B cell (primary cell): ENCODE measurements at regions not wholly inside any gene's neighbourhood (a gene's known extent, or its start where the extent isn't known, plus 50 kb on each side); places are given as distances from the start of the nearest gene placed in this dataset.

Experiments
- CTCF ChIP-seq: fragments of 200-600 bp; IDR thresholded peaks from one replicate; pipeline ENCODE4 v1.8.0; 2022; ENCODE audit warnings: antibody characterized with exemption, mild to moderate bottlenecking
- EZH2 ChIP-seq: IDR thresholded peaks from 2 replicates; pipeline ENCODE4 v1.6.1; 2012; ENCODE audit warnings: borderline replicate concordance, low read depth, mild to moderate bottlenecking, moderate library complexity, low read length; ENCODE audit not compliant: insufficient read depth, poor library complexity, severe bottlenecking

GRCh38 chr3:88452228-88452627 lies 302.5 kb downstream of the C3orf38 start:
- TF ChIP-seq CTCF (no peak), EZH2 (no peak)
